HEK293T (cell line): ENCODE measurements at regions not wholly inside any gene's neighbourhood (a gene's known extent, or its start where the extent isn't known, plus 50 kb on each side); places are given as distances from the start of the nearest gene placed in this dataset.

Source experiments
- ARNT ChIP-seq: fragments of 450-650 bp; IDR thresholded peaks from 2 replicates; pipeline ENCODE4 v1.6.1; 2017; ENCODE audit warnings: mild to moderate bottlenecking
- BHLHE40 ChIP-seq: fragments of 450-650 bp; IDR thresholded peaks from 2 replicates; pipeline ENCODE4 v1.6.1; 2016; ENCODE audit warnings: mild to moderate bottlenecking, moderate library complexity, borderline replicate concordance
- CTBP1 ChIP-seq: fragments of 450-650 bp; IDR thresholded peaks from 2 replicates; pipeline ENCODE4 v1.6.1; 2016; ENCODE audit warnings: borderline replicate concordance
- ELF4 ChIP-seq: fragments of 450-650 bp; IDR thresholded peaks from 2 replicates; pipeline ENCODE4 v1.6.1; 2017; ENCODE audit warnings: antibody characterized with exemption
- FOXA1 ChIP-seq: fragments of 450-650 bp; IDR thresholded peaks from 2 replicates; pipeline ENCODE4 v1.6.1; 2016; ENCODE audit warnings: mild to moderate bottlenecking
- FOXM1 ChIP-seq: fragments of 450-650 bp; IDR thresholded peaks from 2 replicates; pipeline ENCODE4 v1.6.1; 2017; ENCODE audit warnings: mild to moderate bottlenecking, borderline replicate concordance
- HDGF ChIP-seq: fragments of 450-650 bp; IDR thresholded peaks from 2 replicates; pipeline ENCODE4 v1.6.1; 2017; ENCODE audit warnings: antibody characterized with exemption, borderline replicate concordance
- LEF1 ChIP-seq: fragments of 450-650 bp; IDR thresholded peaks from 2 replicates; pipeline ENCODE4 v1.6.1; 2017; ENCODE audit warnings: mild to moderate bottlenecking, borderline replicate concordance
- NFRKB ChIP-seq: fragments of 450-650 bp; IDR thresholded peaks from 2 replicates; pipeline ENCODE4 v1.6.1; 2016; ENCODE audit warnings: mild to moderate bottlenecking, moderate library complexity
- PKNOX1 ChIP-seq: fragments of 450-650 bp; IDR thresholded peaks from 2 replicates; pipeline ENCODE4 v1.6.1; 2016
- SP1 ChIP-seq: fragments of 450-650 bp; IDR thresholded peaks from 2 replicates; pipeline ENCODE4 v1.6.1; 2017
- SUZ12 ChIP-seq: fragments of 450-650 bp; IDR thresholded peaks from 2 replicates; pipeline ENCODE4 v1.6.1; 2016; ENCODE audit warnings: mild to moderate bottlenecking
- TARDBP ChIP-seq: fragments of 450-650 bp; IDR thresholded peaks from 2 replicates; pipeline ENCODE4 v1.6.1; 2016
- ZNF384 ChIP-seq: fragments of 450-650 bp; IDR thresholded peaks from 2 replicates; pipeline ENCODE4 v1.6.1; 2016

- no peak for TF ChIP-seq HDGF
- TF ChIP-seq FOXM1 = no peak
- no peak for TF ChIP-seq ELF4
- no peak for TF ChIP-seq CTBP1
- no peak for TF ChIP-seq NFRKB
- no peak for TF ChIP-seq BHLHE40
- no peak for TF ChIP-seq TARDBP
- no peak for TF ChIP-seq ARNT
- no peak for TF ChIP-seq SP1
- TF ChIP-seq PKNOX1 = no peak
- TF ChIP-seq LEF1 = no peak
- no peak for TF ChIP-seq FOXA1
- no peak for TF ChIP-seq SUZ12
- no peak for TF ChIP-seq ZNF384
Measured at GRCh38 chr6:9040718-9041117, 605.4 kb upstream of the SLC35B3 start.
